ENCODE measurements at regions not wholly inside any gene's neighbourhood (a gene's known extent, or its start where the extent isn't known, plus 50 kb on each side); places are given as distances from the start of the nearest gene placed in this dataset.
A peak's percentile ranks its signal among the peaks of the same experiment; 100 is the strongest.

DNA sequence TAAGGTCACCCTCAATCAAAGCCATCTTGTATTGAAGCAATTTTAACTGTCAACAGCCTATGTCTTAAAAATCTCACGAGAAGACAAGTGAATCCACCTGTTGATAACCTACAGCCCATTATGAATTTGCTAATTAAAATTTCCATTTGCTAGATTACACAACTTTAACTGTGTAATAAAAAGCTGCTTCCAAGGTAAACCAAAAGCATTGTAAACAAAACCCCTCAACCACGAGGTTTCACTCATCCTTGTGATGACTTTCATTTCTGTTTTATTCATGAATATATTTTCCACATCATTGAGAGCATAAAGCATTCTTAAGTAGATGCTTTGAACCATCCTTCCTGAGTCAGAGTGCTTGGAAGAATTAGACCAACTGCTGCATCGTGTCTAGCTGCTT, 217.5 kb upstream of the GYPA start:
- CTCF ChIA-PET (ENCODE audit: partially characterized antibody), result no interaction called here
- no peaks in the 10 kb centered on the region for H4K20me1 ChIP-seq (replicated peaks in 1 of 2; ENCODE audit: control insufficient read depth in 1 of 2, insufficient read depth in 2 of 2, low read length in 2 of 2)
- H3K9ac ChIP-seq (replicated peaks in 1 of 4; ENCODE audit: extremely low read depth in 1 of 4, low read depth in 3 of 4, low read length in 3 of 4), result no peak overlapping the region
- H3K27me3 ChIP-seq (replicated peaks in 1 of 4; ENCODE audit: control insufficient read depth in 3 of 4, extremely low read depth in 1 of 4, insufficient read depth in 3 of 4, low read length in 3 of 4), result no peaks in the 10 kb centered on the region
- no peak for DNase-seq (ENCODE audit: low read depth in 1 of 2, low spot score in 2 of 2)
- POLR2A ChIA-PET (ENCODE audit: partially characterized antibody), result no interaction called here
- H3K27ac ChIP-seq (ENCODE audit: low read depth, low read length), result no peak overlapping the region
- no peak overlapping the region for H2BK15ac ChIP-seq (ENCODE audit: low read length)
- no peaks in the 10 kb centered on the region for H3K36me3 ChIP-seq (ENCODE audit: control insufficient read depth in 2 of 4, insufficient read depth in 4 of 4, low read length in 3 of 4)
- no peak for FAIRE-seq
- H3K4ac ChIP-seq (replicated peaks; ENCODE audit: insufficient read length, low read depth, low read length), result no peak overlapping the region
- H3K14ac ChIP-seq (ENCODE audit: insufficient read length), result no peak overlapping the region
- no peak overlapping the region for H3K56ac ChIP-seq (replicated peaks; ENCODE audit: insufficient read length, low read depth, low read length)
- H3K79me1 ChIP-seq (ENCODE audit: low read depth, low read length), result no peaks in the 10 kb centered on the region
- no peak overlapping the region for H4K5ac ChIP-seq (ENCODE audit: insufficient read length, low read depth, low read length)
- peaks cover 2 to 27% (median 17%) of the 10 kb centered on the region in 4 experiments; a peak in 6 of 7 replicates for H3K4me1 ChIP-seq (replicated peaks in 1 of 4; ENCODE audit: control insufficient read depth in 3 of 4, insufficient read depth in 4 of 4, low read length in 3 of 4)
- H2BK120ac ChIP-seq (replicated peaks; ENCODE audit: low read depth, low read length), result no peak overlapping the region
- no peaks in the 10 kb centered on the region for H3K79me2 ChIP-seq (ENCODE audit: control insufficient read depth in 1 of 2, insufficient read depth in 2 of 2, low read length in 2 of 2)
- no peak overlapping the region for H4K91ac ChIP-seq (replicated peaks; ENCODE audit: insufficient read length, low read length)
- H2BK12ac ChIP-seq (ENCODE audit: low read depth, low read length), result no peak overlapping the region
- H3K18ac ChIP-seq (ENCODE audit: extremely low read depth, low read length), result no peak overlapping the region; the same call in 1 of the 2 replicates
- no peak for TF ChIP-seq CBX8 (IDR thresholded peaks at IDR 0.05; ENCODE audit: borderline replicate concordance, low read depth, low read length)
- no peak for TF ChIP-seq EGR1 (IDR thresholded peaks at IDR 0.05; ENCODE audit: borderline replicate concordance, low read depth, low read length)
- no peak for TF ChIP-seq KDM5A (IDR thresholded peaks at IDR 0.05; ENCODE audit: low read length)
- no peak for TF ChIP-seq SUZ12 (IDR thresholded peaks at IDR 0.05; ENCODE audit: low read length)
- TF ChIP-seq ASH2L (IDR thresholded peaks at IDR 0.05; ENCODE audit: low read length), result no peak
- TF ChIP-seq JUN (IDR thresholded peaks at IDR 0.05; ENCODE audit: low read depth, low read length), result no peak
- no peak for TF ChIP-seq TBP (IDR thresholded peaks at IDR 0.05; ENCODE audit: low read depth, low read length)
- TF ChIP-seq CBX5 (IDR thresholded peaks at IDR 0.05; ENCODE audit: low read depth, low read length), result no peak
- TF ChIP-seq SP1 (IDR thresholded peaks at IDR 0.05; ENCODE audit: low read depth, low read length), result no peak
- no peak for TF ChIP-seq SAP30 (IDR thresholded peaks at IDR 0.05; ENCODE audit: insufficient read depth, insufficient replicate concordance, low read length)
- TF ChIP-seq RNF2 (IDR thresholded peaks at IDR 0.05; ENCODE audit: borderline replicate concordance, low read depth, low read length, missing control alignments, poor library complexity, severe bottlenecking), result no peak
- TF ChIP-seq TAF7 (optimal IDR thresholded peaks at IDR 0.05; ENCODE audit: borderline replicate concordance, low read depth, low read length), result no peak
- no peak for TF ChIP-seq BCL11A (IDR thresholded peaks at IDR 0.05; ENCODE audit: low read depth in 2 of 2, low read length in 2 of 2)
- TF ChIP-seq POU5F1 (IDR thresholded peaks at IDR 0.05; ENCODE audit: low read depth, low read length), result no peak
- no peak for TF ChIP-seq PHF8 (conservative IDR thresholded peaks at IDR 0.05; ENCODE audit: low read depth, low read length)
- no peak for TF ChIP-seq CHD1 (IDR thresholded peaks at IDR 0.05; ENCODE audit: low read depth, low read length)
- H3K4me3 ChIP-seq (ENCODE audit: extremely low read depth in 1 of 4, insufficient read depth in 2 of 4, low read depth in 3 of 4, low read length in 4 of 4), result no peak overlapping the region
- H2BK5ac ChIP-seq (ENCODE audit: low read depth, low read length), result no peak overlapping the region
- H2AK5ac ChIP-seq (ENCODE audit: low read depth, low read length), result no peak overlapping the region
- no peaks in the 10 kb centered on the region for H3K23me2 ChIP-seq (ENCODE audit: low read depth, low read length)
- peak overlapping the region; percentile 96; the same call in 1 of the 2 replicates for H2AFZ ChIP-seq (ENCODE audit: low read length)
- H3K4me2 ChIP-seq (ENCODE audit: insufficient read depth in 1 of 2, low read depth in 2 of 2, low read length in 2 of 2), result no peak overlapping the region
- no peak overlapping the region for H2BK20ac ChIP-seq (ENCODE audit: low read length)
- 84% methylated on average over 3 of the region's 3 CpGs; no CpG with 5 or more reads in 1 of the 2 experiments for whole genome bisulfite sequencing, 2 experiments (ENCODE audit: extremely low coverage in 1 of 2, insufficient coverage in 1 of 2, insufficient read length in 1 of 2, insufficient replicate concordance in 2 of 2, low coverage in 1 of 2, low lambda C conversion rate in 2 of 2, missing lambda C conversion rate in 1 of 2)
- H4K8ac ChIP-seq (ENCODE audit: extremely low read depth, insufficient read depth, low read length), result no peak overlapping the region
- no peaks in the 10 kb centered on the region for H3K9me3 ChIP-seq (ENCODE audit: insufficient read depth in 2 of 2, low read depth in 1 of 2, low read length in 1 of 2)
- H3K23ac ChIP-seq (ENCODE audit: insufficient read length), result no peak overlapping the region

All from H1 (cell line).